Right cardiac atrium (tissue), 5 donors: ENCODE measurements at regions not wholly inside any gene's neighbourhood (a gene's known extent, or its start where the extent isn't known, plus 50 kb on each side); places are given as distances from the start of the nearest gene placed in this dataset.

Experiments
- ATAC-seq, 2 donors: fragments of 200-7000 bp; cut with Tn5 transposase; one replicate each; pipeline versions ENCODE4 v1.8.0 to v1.9.1; 2020; ENCODE audit warnings: moderate library complexity in 2 of 2, mild to moderate bottlenecking in 1 of 2
- DNase-seq, 3 donors: peaks; one replicate each; pipeline ENCODE4 v3.0.0-alpha.2; 2020
- H3K27ac ChIP-seq: one replicate; pipeline ENCODE4 v1.5.1; 2013; ENCODE audit warnings: mild to moderate bottlenecking, low read length, control low read depth, moderate library complexity
- H3K27me3 ChIP-seq: one replicate; pipeline ENCODE4 v1.6.1; 2013; ENCODE audit not compliant: control insufficient read depth, insufficient read depth
- H3K4me1 ChIP-seq: one replicate; pipeline ENCODE4 v1.6.1; 2013; ENCODE audit warnings: low read length; ENCODE audit not compliant: control insufficient read depth, insufficient read depth
- H3K4me3 ChIP-seq: one replicate; pipeline ENCODE4 v1.5.1; 2013; ENCODE audit warnings: low read length, control low read depth
- H3K9me3 ChIP-seq: one replicate; pipeline ENCODE4 v1.6.1; 2013; ENCODE audit warnings: low read length; ENCODE audit not compliant: control insufficient read depth
- WGBS: extraction: QIAGEN DNeasy Blood & Tissue Kit; methylation state at CpG from one replicate; pipeline ENCODE4 v1.1.7; 2013; 5-methylcytosine and 5-hydroxymethylcytosine counted together
- intact Hi-C, 4 donors: fragments of 100-400 bp; cut with DNase I; formaldehyde crosslinking; loops; one replicate each; pipeline versions ENCODE4 v1.11.0 to v1.14.0; 2022 to 2023
- donor health status: healthy with polysubstance abuse.
- donor health status: DM: no; HTN: yes; CAD: no.
- donor health status: DM: no; HTN: no; CAD: no.
- donor health status: DM: no; HTN: yes; CAD: no; lungs with severe emphysema.
- donor health status: DM: yes; HTN: yes; CAD: no.

DNA sequence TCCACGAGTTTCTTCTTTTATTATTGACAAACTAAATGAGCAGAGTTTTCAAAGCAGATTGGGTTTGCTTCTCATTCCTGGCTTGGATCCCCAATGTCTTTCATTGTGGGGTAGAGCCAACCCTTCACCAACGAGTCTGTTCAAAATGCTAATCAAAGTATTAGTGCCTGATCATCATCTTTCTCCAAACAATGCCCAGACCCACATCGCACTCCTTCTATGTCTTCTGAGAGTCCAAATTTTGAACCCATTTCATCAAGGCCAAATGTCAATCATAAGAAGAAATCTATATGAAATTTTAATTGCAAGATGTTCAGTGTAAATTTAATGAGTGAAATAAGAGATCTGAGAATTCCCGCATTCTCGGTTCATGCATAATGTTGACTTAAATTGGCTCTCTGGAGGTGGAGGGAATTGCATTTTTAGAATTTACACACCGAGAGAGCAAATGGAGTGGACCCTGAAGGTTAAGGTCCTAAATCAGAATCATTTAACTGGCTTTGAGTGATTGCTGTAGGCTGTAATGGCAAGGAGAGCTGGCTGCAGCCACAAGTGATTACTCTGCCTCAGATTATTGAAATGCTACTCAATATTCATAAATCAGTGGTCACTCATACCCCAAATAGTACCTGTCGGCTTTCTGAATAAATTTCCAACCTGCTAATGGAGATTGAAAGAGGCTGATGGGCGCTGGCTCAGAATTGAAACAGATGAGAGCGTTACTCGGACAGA lies 602.9 kb downstream of the TYW1 start:
- Histone ChIP-seq H3K9me3 (no peaks in the 10 kb centered on the region), H3K27ac (no peak overlapping the region), H3K4me1 (no peaks in the 10 kb centered on the region), H3K4me3 (no peak overlapping the region), H3K27me3 (no peaks in the 10 kb centered on the region)
- 86% methylated on average over 10 of the region's 10 CpGs for WGBS
- no peak for DNase-seq
- no peak for ATAC-seq
- intact Hi-C loops: no loop called here

DNA sequence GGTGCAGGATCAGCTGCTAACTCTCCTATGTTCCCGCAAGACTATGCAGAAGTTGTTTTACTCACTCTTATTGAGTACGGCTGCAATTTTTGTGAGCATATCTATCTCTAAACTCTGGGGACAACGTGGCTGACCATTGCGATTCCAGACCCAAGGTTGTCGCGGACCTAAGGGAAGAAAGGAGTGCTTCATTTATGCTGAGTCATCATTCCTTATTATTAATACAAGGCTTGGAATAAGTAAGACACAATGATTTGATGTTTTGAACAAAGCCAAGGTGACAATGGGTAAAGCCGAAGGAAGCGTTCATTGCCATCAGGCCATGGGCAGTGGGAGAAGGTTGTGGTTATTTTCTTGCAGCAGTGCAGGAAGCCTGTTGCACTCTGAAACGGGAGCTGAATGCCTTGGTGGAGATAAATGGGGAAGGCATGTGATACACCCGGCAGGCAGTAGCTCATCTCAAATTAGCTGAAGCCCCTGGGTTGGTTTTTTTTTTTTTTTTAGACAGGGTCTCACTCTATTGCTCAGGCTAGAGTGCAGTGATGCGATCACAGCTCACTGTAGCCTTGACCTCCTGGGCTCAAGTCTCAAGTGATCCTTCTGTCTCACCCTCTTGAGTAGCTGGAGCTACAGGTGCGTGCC lies 605.7 kb downstream of the TYW1 start:
- no peak for ATAC-seq

DNA sequence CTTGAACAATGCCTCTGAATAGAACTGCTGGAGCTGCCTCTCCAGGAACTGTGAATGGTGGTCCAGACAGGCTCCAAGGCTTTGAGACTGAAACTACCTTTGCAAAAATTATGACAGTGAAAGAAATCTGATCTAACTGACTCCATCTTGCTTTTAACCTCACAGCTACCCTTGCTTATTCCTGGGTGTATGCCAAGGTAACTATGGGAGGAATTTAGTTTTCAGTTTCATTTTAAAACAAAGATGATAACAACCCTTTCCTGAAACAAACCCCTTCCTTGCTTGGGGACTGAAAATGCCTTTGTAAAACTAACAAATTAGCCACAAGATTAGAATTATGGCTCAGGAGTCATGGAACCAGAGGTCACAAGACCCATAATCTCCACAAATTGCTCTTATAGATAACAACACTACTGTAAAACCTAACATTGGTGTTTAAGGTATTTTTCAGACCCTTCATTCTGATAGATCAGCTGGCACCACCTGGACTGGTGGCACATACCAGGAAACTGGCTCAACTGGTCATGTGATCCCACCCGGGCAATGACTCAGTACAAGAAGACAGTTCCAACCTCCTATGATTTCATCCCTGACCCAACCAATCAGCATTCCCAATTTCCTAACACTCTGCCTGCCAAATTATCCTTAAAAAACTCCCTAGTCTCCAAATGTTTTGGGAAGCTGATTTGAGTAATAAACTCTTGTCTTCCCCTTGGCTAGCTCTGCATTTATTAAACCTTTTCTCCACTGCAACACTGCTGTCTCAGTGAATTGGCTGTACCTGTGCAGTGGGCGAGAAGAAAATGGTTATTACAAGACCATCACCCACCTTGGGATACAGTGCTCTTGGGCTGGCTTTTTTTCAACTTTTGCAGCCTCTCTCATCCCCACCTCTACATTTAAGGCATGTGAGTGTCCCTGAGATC lies 608.1 kb downstream of the TYW1 start:
- WGBS: 79% methylated on average over 2 of the region's 2 CpGs
- intact Hi-C loops: no loop called here
- DNase-seq (no peak), ATAC-seq (no peak)
- Histone ChIP-seq H3K27ac (no peak overlapping the region), H3K4me3 (no peak overlapping the region), H3K4me1 (no peaks in the 10 kb centered on the region), H3K9me3 (peaks cover 2% of the 10 kb centered on the region), H3K27me3 (no peaks in the 10 kb centered on the region)

More for the DNA sequence above, 605.7 kb downstream of the TYW1 start:
- no peak overlapping the region for H3K4me3 ChIP-seq
- no peaks in the 10 kb centered on the region for H3K27me3 ChIP-seq
- no peaks in the 10 kb centered on the region for H3K4me1 ChIP-seq
- WGBS: 80% methylated on average over 12 of the region's 12 CpGs
- no peak for DNase-seq
- peaks cover 2% of the 10 kb centered on the region for H3K9me3 ChIP-seq
- intact Hi-C loops: no loop called here
- no peak overlapping the region for H3K27ac ChIP-seq

DNA sequence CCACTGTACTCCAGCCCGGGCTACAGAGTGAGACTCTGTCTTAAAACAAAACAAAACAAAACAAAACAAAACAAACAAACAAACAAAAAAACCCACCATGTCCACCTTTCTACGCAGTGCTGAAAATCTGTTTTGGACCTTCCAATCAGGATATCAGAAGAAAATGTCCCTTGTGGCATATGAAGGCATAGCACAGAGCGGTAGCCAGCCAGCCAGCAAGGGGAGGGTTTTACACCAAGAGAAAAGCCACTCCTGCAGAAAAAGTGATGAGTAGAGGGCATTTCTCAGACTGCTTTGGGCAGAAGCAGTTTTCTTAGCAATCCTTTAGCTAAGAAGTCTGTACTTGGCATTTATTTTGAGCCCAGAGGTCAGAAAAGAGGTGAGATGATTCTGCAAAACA lies 612.2 kb downstream of the TYW1 start:
- no peak for ATAC-seq
- Histone ChIP-seq H3K4me1 (no peaks in the 10 kb centered on the region), H3K9me3 (peaks cover 4% of the 10 kb centered on the region), H3K27ac (no peak overlapping the region), H3K4me3 (no peak overlapping the region), H3K27me3 (no peaks in the 10 kb centered on the region)
- DNase-seq: no peak
- WGBS: 83% methylated on average over 3 of the region's 3 CpGs
- intact Hi-C loops: no loop called here

DNA sequence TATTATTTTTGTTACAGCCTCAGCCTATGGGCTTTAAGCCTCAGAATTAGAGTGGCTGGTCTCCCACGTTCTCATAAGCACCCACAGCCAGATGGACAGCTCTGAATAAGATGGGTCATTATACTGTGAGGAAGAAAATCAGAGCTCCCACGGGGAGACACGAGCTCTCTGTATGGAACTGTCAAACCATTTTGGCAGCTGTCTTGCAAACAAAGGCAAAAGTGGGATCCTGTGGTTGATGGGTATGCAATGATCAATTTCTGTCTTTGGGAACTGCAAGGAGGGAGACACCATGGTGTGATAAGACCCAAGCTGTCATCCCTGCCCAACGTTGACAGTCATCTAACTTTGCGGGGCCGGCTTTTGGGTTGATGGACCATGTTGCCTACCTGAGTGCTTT lies 614.3 kb downstream of the TYW1 start:
- intact Hi-C loops: no loop called here
- no peaks in the 10 kb centered on the region for H3K27me3 ChIP-seq
- DNase-seq: no peak
- H3K4me3 ChIP-seq: no peak overlapping the region
- H3K4me1 ChIP-seq: no peaks in the 10 kb centered on the region
- no peak for ATAC-seq
- WGBS: 78% methylated on average over 6 of the region's 6 CpGs
- peaks cover 1% of the 10 kb centered on the region for H3K9me3 ChIP-seq
- H3K27ac ChIP-seq: no peak overlapping the region

DNA sequence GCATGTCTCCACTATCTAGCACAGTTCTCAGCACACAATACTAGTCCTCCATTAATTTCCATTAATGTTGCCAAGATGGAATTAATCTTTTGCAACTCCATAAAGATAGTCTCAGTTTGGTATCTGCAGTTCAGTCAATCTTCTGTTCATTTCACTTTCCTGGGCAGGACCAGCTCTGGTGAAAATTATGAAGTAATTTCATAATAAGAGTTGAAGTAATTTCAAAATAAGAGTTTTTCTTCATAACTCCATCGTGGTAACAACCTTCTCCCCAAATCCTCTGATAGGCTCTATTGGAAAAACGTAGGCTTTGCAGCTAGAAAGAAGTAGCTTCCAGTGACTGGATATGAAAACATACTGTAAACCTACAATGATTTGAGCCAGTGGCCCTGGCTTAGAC lies 618.2 kb downstream of the TYW1 start:
- 52% methylated on average over 2 of the region's 2 CpGs for WGBS
- H3K27ac ChIP-seq: no peak overlapping the region
- no peak overlapping the region for H3K4me3 ChIP-seq
- no peak for ATAC-seq
- H3K4me1 ChIP-seq: no peaks in the 10 kb centered on the region
- intact Hi-C loops: no loop called here
- no peaks in the 10 kb centered on the region for H3K27me3 ChIP-seq
- DNase-seq: no peak
- peaks cover 1% of the 10 kb centered on the region for H3K9me3 ChIP-seq

DNA sequence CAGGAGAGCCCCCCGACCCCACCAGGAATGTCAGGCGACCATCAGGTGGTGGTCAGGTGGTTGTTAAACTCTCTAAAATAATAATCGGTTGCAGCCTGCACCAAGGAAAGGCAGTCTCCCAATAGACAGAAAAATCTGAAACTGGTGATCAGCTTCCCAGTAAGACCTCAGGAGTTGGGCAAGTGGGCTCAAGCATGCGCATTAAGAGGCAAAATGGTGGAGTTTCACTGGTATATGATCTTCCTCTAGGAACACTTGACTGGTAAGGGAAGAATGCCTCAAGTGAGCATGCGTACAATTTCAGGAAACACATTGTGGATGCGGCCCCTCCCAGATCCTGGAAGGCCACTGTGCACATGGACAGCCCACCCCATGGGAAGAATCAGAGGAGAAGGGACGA lies 619.9 kb downstream of the TYW1 start:
- intact Hi-C loops: no loop called here
- ATAC-seq (no peak), DNase-seq (no peak)
- Histone ChIP-seq H3K27ac (no peak overlapping the region), H3K4me3 (no peak overlapping the region), H3K9me3 (no peaks in the 10 kb centered on the region), H3K27me3 (no peaks in the 10 kb centered on the region), H3K4me1 (no peaks in the 10 kb centered on the region)
- WGBS: 82% methylated on average over 7 of the region's 7 CpGs

DNA sequence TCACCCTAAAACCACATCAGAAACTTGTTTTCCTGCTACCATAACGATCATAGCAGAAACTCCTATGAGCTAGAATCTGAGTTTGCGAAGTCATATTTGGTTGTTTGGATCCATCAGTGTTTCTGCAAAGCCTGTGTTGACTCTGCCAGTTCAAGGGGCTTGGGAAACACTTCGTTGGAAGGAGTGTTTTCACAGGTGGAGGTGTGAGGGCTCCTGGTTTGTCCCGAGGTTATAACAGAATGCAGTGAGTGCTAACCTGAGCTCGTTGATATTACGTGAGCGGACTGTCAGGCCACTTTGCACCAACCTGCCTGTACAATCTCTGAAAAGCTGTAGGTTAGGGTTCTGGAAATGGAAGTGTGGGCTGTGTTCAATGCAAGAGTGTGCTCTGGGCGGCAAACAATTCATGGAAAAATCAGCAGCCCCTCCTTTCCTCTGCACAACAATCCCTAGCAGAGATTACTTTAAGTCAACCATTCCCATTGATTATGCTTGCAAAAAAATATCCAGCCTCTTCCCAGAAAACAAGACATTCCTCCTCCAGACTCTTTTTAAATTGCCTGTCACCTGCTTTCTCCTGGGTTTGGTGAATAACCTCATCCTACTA lies 622.0 kb downstream of the TYW1 start:
- intact Hi-C loops: no loop called here

DNA sequence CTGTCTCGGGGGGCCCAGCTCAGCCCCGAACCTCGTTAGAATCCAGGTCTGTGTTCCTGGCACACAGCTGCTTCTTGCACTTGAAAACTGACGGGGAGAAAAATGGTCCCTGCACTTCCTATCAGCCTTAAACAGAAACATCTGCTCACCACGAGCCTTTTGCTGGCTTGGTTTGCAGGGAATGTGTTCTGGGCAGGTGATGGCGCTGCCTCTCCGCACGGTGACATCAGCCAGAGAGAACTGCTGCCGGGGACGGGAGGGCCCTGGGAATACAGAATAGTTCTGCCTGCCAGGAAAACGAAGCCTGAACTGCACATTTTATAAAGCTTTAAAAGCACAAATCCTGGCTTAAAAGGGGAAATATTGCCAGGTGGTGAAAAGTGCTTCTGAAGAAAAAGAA lies 622.5 kb downstream of the TYW1 start:
- no peak overlapping the region for H3K27ac ChIP-seq
- DNase-seq: peak in 1 of 3 donors; percentile 20
- H3K4me3 ChIP-seq: no peak overlapping the region
- ATAC-seq: peak in 1 of 2 donors; percentile 48
- intact Hi-C loops: no loop called here
- no peaks in the 10 kb centered on the region for H3K4me1 ChIP-seq
- 9% methylated on average over 11 of the region's 11 CpGs for WGBS
- H3K9me3 ChIP-seq: no peaks in the 10 kb centered on the region
- no peaks in the 10 kb centered on the region for H3K27me3 ChIP-seq

More for the DNA sequence above, 622.0 kb downstream of the TYW1 start:
- ATAC-seq (peak in 1 of 2 donors; percentile 61), DNase-seq (no peak)
- Histone ChIP-seq H3K4me3 (no peak overlapping the region), H3K4me1 (no peaks in the 10 kb centered on the region), H3K9me3 (no peaks in the 10 kb centered on the region), H3K27me3 (no peaks in the 10 kb centered on the region), H3K27ac (no peak overlapping the region)
- WGBS: 52% methylated on average over 8 of the region's 8 CpGs

DNA sequence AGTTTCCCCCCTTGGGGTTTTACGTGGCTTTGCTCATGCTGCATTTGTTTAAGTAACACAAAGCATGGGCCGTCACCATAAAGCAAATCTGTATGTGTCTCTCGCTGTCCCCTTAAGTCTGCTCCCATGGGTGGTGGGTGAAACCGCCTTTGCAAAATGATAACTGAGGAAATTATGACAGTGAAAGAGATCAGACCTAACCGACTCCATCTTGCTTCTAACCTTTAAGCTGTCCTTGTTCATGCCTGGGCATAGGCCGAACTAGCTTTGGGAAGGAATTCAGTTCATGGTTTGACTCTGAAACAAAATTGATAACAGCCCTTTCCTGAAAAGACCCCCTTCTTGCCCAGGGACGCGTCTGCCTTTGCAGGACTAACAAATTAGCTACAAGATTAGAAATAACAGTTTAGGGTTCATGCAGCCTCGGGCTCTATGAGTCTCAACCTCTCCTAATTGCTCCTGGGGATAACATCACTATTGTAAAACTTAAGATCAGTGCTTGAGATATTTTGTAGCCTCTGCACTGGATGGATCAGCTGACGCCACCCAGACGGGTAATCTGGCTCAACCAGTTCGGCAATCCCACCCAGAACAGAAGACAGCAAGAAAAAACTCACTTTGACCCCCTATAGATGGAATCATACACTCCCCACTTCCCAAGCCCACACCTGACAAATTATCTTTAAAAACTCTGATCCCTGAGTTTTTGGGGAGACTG lies 623.7 kb downstream of the TYW1 start:
- intact Hi-C loops: loop anchor here in 1 of 4 donors (10.0 kb wide), 1 partner anchor 136 kb away; no protein-coding TSS in a partner anchor
- WGBS: 86% methylated on average over 12 of the region's 12 CpGs
- Histone ChIP-seq H3K27ac (no peak overlapping the region), H3K27me3 (no peaks in the 10 kb centered on the region), H3K4me1 (peaks cover under 1% of the 10 kb centered on the region), H3K9me3 (no peaks in the 10 kb centered on the region), H3K4me3 (no peak overlapping the region)
- DNase-seq: no peak
- no peak for ATAC-seq
